ENCODE measurements at regions not wholly inside any gene's neighbourhood (a gene's known extent, or its start where the extent isn't known, plus 50 kb on each side); places are given as distances from the start of the nearest gene placed in this dataset.

- no peak overlapping the region for H3K4me3 Mint-ChIP-seq
Observed at GRCh38 chr12:102735104-102735503, 181.9 kb downstream of the PAH start.

GRCh38 chr12:102730996-102731395 is 186.0 kb downstream of the PAH start:
- DNase-seq: no peak
- Mint-ChIP-seq H3K27me3 (ENCODE audit: insufficient read depth) (no peaks in the 10 kb centered on the region), H3K4me3 (no peak overlapping the region), H3K27ac (no peak overlapping the region), H3K4me1 (ENCODE audit: low read depth) (peaks cover 8% of the 10 kb centered on the region; the same call in 1 of the 2 replicates), H3K36me3 (ENCODE audit: low read depth) (no peaks in the 10 kb centered on the region), H3K9me3 (no peaks in the 10 kb centered on the region)
- TF ChIP-seq CTCF (IDR thresholded peaks at IDR 0.05): no peak

More at GRCh38 chr12:102735104-102735503, 181.9 kb downstream of the PAH start:
- no peaks in the 10 kb centered on the region for H3K36me3 Mint-ChIP-seq (ENCODE audit: low read depth)
- no peak for TF ChIP-seq CTCF (IDR thresholded peaks at IDR 0.05)
- no peak overlapping the region for H3K27ac Mint-ChIP-seq
- 0 out of 2 replicates have a peak, but pooled peaks cover 2% of the 10 kb centered on the region for H3K27me3 Mint-ChIP-seq (ENCODE audit: insufficient read depth)
- no peaks in the 10 kb centered on the region; the same call in 1 of the 2 replicates for H3K9me3 Mint-ChIP-seq
- DNase-seq: no peak
- peaks cover 3% of the 10 kb centered on the region for H3K4me1 Mint-ChIP-seq (ENCODE audit: low read depth)

GRCh38 chr12:102728506-102729242 is 188.4 kb downstream of the PAH start:
- Mint-ChIP-seq H3K4me3 (no peak overlapping the region), H3K27ac (no peak overlapping the region), H3K9me3 (no peaks in the 10 kb centered on the region), H3K36me3 (ENCODE audit: low read depth) (no peaks in the 10 kb centered on the region), H3K4me1 (ENCODE audit: low read depth) (peaks cover 8% of the 10 kb centered on the region; the same call in 1 of the 2 replicates), H3K27me3 (ENCODE audit: insufficient read depth) (no peaks in the 10 kb centered on the region)
- no peak for TF ChIP-seq CTCF (IDR thresholded peaks at IDR 0.05)
- DNase-seq: no peak

- Mint-ChIP-seq H3K36me3 (ENCODE audit: low read depth) (no peaks in the 10 kb centered on the region), H3K4me1 (ENCODE audit: low read depth) (peaks cover 8% of the 10 kb centered on the region; the same call in 1 of the 2 replicates), H3K27ac (no peak overlapping the region; the same call in 1 of the 2 replicates), H3K27me3 (ENCODE audit: insufficient read depth) (no peaks in the 10 kb centered on the region), H3K4me3 (no peak overlapping the region), H3K9me3 (no peaks in the 10 kb centered on the region)
- DNase-seq: no peak
- TF ChIP-seq CTCF (IDR thresholded peaks at IDR 0.05): no peak
Observed at GRCh38 chr12:102726686-102727085, 190.4 kb downstream of the PAH start.

- no peak for DNase-seq
- Mint-ChIP-seq H3K4me3 (no peak overlapping the region), H3K9me3 (no peaks in the 10 kb centered on the region), H3K4me1 (ENCODE audit: low read depth) (no peaks in the 10 kb centered on the region), H3K27ac (no peak overlapping the region), H3K36me3 (ENCODE audit: low read depth) (no peaks in the 10 kb centered on the region), H3K27me3 (ENCODE audit: insufficient read depth) (no peaks in the 10 kb centered on the region)
- TF ChIP-seq CTCF (IDR thresholded peaks at IDR 0.05): no peak
Observed at GRCh38 chr12:102722147-102722546, 194.9 kb downstream of the PAH start.
